ENCODE measurements at regions not wholly inside any gene's neighbourhood (a gene's known extent, or its start where the extent isn't known, plus 50 kb on each side); places are given as distances from the start of the nearest gene placed in this dataset.

DNA sequence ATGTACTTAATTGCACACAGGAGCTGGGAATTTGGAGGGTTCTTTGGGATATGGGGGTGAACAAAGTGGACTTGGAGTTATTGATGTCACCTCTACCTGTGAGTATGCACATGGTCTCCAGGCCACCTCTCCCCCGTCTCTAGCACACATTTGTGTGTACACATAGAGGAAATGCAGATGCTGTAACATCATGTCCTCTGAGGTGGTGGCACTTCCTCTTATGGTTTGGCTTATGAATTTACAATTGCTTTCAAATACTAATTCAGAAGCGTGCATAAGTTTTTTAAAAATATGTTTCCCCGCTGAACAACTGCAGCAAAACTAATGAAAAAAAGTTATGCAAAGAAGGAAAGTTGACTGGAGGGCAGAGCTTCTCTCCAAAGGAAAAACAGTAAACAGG, 152.0 kb upstream of the TENM4 start:
- Histone ChIP-seq H3K4me2 (ENCODE audit: insufficient read depth in 1 of 2, low read depth in 2 of 2, low read length in 2 of 2) (no peak overlapping the region), H3K18ac (ENCODE audit: extremely low read depth, low read length) (no peak overlapping the region), H3K79me2 (ENCODE audit: control insufficient read depth in 1 of 2, insufficient read depth in 2 of 2, low read length in 2 of 2) (no peaks in the 10 kb centered on the region), H3K27me3 (replicated peaks in 1 of 4; ENCODE audit: control insufficient read depth in 3 of 4, extremely low read depth in 1 of 4, insufficient read depth in 3 of 4, low read length in 3 of 4) (no peaks in the 10 kb centered on the region), H2BK120ac (replicated peaks; ENCODE audit: low read depth, low read length) (no peak overlapping the region), H3K4me1 (replicated peaks in 1 of 4; ENCODE audit: control insufficient read depth in 3 of 4, insufficient read depth in 4 of 4, low read length in 3 of 4) (no peaks in the 10 kb centered on the region), H3K23me2 (ENCODE audit: low read depth, low read length) (no peaks in the 10 kb centered on the region), H3K27ac (ENCODE audit: low read depth, low read length) (no peak overlapping the region), H3K79me1 (ENCODE audit: low read depth, low read length) (no peaks in the 10 kb centered on the region), H4K20me1 (replicated peaks in 1 of 2; ENCODE audit: control insufficient read depth in 1 of 2, insufficient read depth in 2 of 2, low read length in 2 of 2) (no peaks in the 10 kb centered on the region), H4K91ac (replicated peaks; ENCODE audit: insufficient read length, low read length) (no peak overlapping the region), H2BK12ac (ENCODE audit: low read depth, low read length) (no peak overlapping the region), H3K4ac (replicated peaks; ENCODE audit: insufficient read length, low read depth, low read length) (no peak overlapping the region), H2BK20ac (ENCODE audit: low read length) (no peak overlapping the region), H3K4me3 (ENCODE audit: extremely low read depth in 1 of 4, insufficient read depth in 2 of 4, low read depth in 3 of 4, low read length in 4 of 4) (no peak overlapping the region), H2AK5ac (ENCODE audit: low read depth, low read length) (no peak overlapping the region), H4K8ac (ENCODE audit: extremely low read depth, insufficient read depth, low read length) (no peak overlapping the region), H3K23ac (ENCODE audit: insufficient read length) (no peak overlapping the region), H4K5ac (ENCODE audit: insufficient read length, low read depth, low read length) (no peak overlapping the region), H2AFZ (ENCODE audit: low read length) (no peak overlapping the region), H2BK15ac (ENCODE audit: low read length) (no peak overlapping the region), H3K9ac (replicated peaks in 1 of 4; ENCODE audit: extremely low read depth in 1 of 4, low read depth in 3 of 4, low read length in 3 of 4) (no peak overlapping the region), H3K14ac (ENCODE audit: insufficient read length) (no peak overlapping the region), H2BK5ac (ENCODE audit: low read depth, low read length) (no peak overlapping the region), H3K36me3 (ENCODE audit: control insufficient read depth in 2 of 4, insufficient read depth in 4 of 4, low read length in 3 of 4) (no peaks in the 10 kb centered on the region), H3K56ac (replicated peaks; ENCODE audit: insufficient read length, low read depth, low read length) (no peak overlapping the region), H3K9me3 (ENCODE audit: insufficient read depth in 2 of 2, low read depth in 1 of 2, low read length in 1 of 2) (no peaks in the 10 kb centered on the region)
- ChIA-PET POLR2A (ENCODE audit: partially characterized antibody) (no interaction called here), CTCF (ENCODE audit: partially characterized antibody) (interaction anchor here (0.6 to 1.7 kb wide), 2 partner anchors 153 to 254 kb away, joined by 3 to 4 read pairs; no protein-coding TSS in a partner anchor)
- 84% methylated on average over 3 of the region's 3 CpGs; no CpG with 5 or more reads in 1 of the 2 experiments for WGBS, 2 experiments (ENCODE audit: extremely low coverage in 1 of 2, insufficient coverage in 1 of 2, insufficient read length in 1 of 2, insufficient replicate concordance in 2 of 2, low coverage in 1 of 2, low lambda C conversion rate in 2 of 2, missing lambda C conversion rate in 1 of 2)
- FAIRE-seq: no peak
- no peak for DNase-seq (ENCODE audit: low read depth in 1 of 2, low spot score in 2 of 2)
- no peak for TF ChIP-seq RBBP5 (IDR thresholded peaks at IDR 0.05; ENCODE audit: borderline replicate concordance, low read depth, low read length)
- TF ChIP-seq, protein P1, sequence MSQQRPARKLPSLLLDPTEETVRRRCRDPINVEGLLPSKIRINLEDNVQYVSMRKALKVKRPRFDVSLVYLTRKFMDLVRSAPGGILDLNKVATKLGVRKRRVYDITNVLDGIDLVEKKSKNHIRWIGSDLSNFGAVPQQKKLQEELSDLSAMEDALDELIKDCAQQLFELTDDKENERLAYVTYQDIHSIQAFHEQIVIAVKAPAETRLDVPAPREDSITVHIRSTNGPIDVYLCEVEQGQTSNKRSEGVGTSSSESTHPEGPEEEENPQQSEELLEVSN (IDR thresholded peaks at IDR 0.05): no peak
- TF ChIP-seq SAP30 (IDR thresholded peaks at IDR 0.05; ENCODE audit: insufficient read depth, insufficient replicate concordance, low read length): no peak
- no peak for TF ChIP-seq NANOG (IDR thresholded peaks at IDR 0.05; ENCODE audit: insufficient read depth, low read depth, low read length, poor library complexity, severe bottlenecking)
- no peak for TF ChIP-seq KDM5A (IDR thresholded peaks at IDR 0.05; ENCODE audit: low read length)
- no peak for TF ChIP-seq YY1 (IDR thresholded peaks at IDR 0.05; ENCODE audit: low read depth, low read length)

Measured in H1 (cell line).